Naive thymus-derived CD4-positive, alpha-beta T cell (primary cell): ENCODE measurements at regions not wholly inside any gene's neighbourhood (a gene's known extent, or its start where the extent isn't known, plus 50 kb on each side); places are given as distances from the start of the nearest gene placed in this dataset.
"Not testable (repeated sequence)": the region's sequence is repeated elsewhere in the genome, so short reads cannot be mapped to it uniquely, and the experiment has no call there.

Experiments used
- ATAC-seq: fragments of 150-1000 bp; cut with Tn5 transposase; 2 replicates; pipeline ENCODE4 v1.10.0; 2021; ENCODE audit warnings: mild to moderate bottlenecking, moderate library complexity
- CTCF ChIA-PET: fragments of 350-600 bp; sonication (Branson Sonifier 250); formaldehyde crosslinking; loops from one replicate; lab custom pipeline; 2021; ENCODE audit warnings: antibody characterized with exemption; lab: Charles Lee
- POLR2A ChIA-PET: fragments of 350-600 bp; sonication (Branson Sonifier 250); formaldehyde crosslinking; loops from one replicate; lab custom pipeline; 2021; ENCODE audit warnings: antibody characterized with exemption, inconsistent platforms; lab: Charles Lee
- DNase-seq, 9 donors: peaks; one replicate each; pipeline versions ENCODE4 v3.0.0 to v3.0.0-alpha.2; 2020 to 2022; ENCODE audit warnings: mixed read lengths in 1 of 9
- H3K27ac ChIP-seq: one replicate; pipeline ENCODE4 v1.7.0; 2013; ENCODE audit warnings: mild to moderate bottlenecking, low read depth, low read length, moderate library complexity
- H3K27me3 ChIP-seq, 2 donors: one replicate each; pipeline ENCODE4 v1.7.0; 2013; ENCODE audit warnings: low read length in 2 of 2, mild to moderate bottlenecking in 2 of 2, moderate library complexity in 2 of 2; ENCODE audit not compliant: control insufficient read depth in 2 of 2, insufficient read depth in 2 of 2
- H3K36me3 ChIP-seq, 3 experiments: 1 replicate in 2 of 3; 2 replicates in 1 of 3; pipeline ENCODE4 v1.7.0; 2013; ENCODE audit warnings: low read length in 3 of 3, mild to moderate bottlenecking in 3 of 3, moderate library complexity in 1 of 3; ENCODE audit not compliant: insufficient read depth in 3 of 3, control insufficient read depth in 2 of 3
- H3K4me1 ChIP-seq, 2 donors: one replicate each; pipeline ENCODE4 v1.7.0; 2013; ENCODE audit warnings: low read length in 2 of 2, mild to moderate bottlenecking in 2 of 2, moderate library complexity in 1 of 2; ENCODE audit not compliant: control insufficient read depth in 2 of 2, insufficient read depth in 2 of 2
- H3K4me3 ChIP-seq: 2 replicates; pipeline ENCODE4 v1.7.0; 2013; ENCODE audit warnings: mild to moderate bottlenecking, low read length
- H3K9me3 ChIP-seq, 3 experiments: 1 replicate in 2 of 3; 2 replicates in 1 of 3; pipeline ENCODE4 v1.7.0; 2013; ENCODE audit warnings: low read length in 3 of 3; ENCODE audit not compliant: control insufficient read depth in 2 of 3
- H3K27ac Mint-ChIP-seq, 9 donors: one replicate each; pipeline ENCODE4 v1.8.0; 2020 to 2022; ENCODE audit warnings: mixed read lengths in 9 of 9, mild to moderate bottlenecking in 8 of 9, moderate library complexity in 5 of 9, inconsistent platforms in 2 of 9
- H3K27me3 Mint-ChIP-seq, 5 donors: one replicate each; pipeline ENCODE4 v1.8.0; 2021 to 2022; ENCODE audit warnings: mixed read lengths in 5 of 5, mild to moderate bottlenecking in 1 of 5
- H3K36me3 Mint-ChIP-seq, 5 donors: one replicate each; pipeline ENCODE4 v1.8.0; 2020 to 2022; ENCODE audit warnings: mixed read lengths in 5 of 5, mild to moderate bottlenecking in 3 of 5, inconsistent platforms in 1 of 5
- H3K4me1 Mint-ChIP-seq, 7 donors: one replicate each; pipeline ENCODE4 v1.8.0; 2020 to 2022; ENCODE audit warnings: mixed read lengths in 7 of 7, mild to moderate bottlenecking in 3 of 7, inconsistent platforms in 1 of 7
- H3K4me3 Mint-ChIP-seq, 10 donors: one replicate each; pipeline ENCODE4 v1.8.0; 2020 to 2022; ENCODE audit warnings: mild to moderate bottlenecking in 10 of 10, mixed read lengths in 10 of 10, moderate library complexity in 6 of 10, inconsistent platforms in 2 of 10
- H3K9me3 Mint-ChIP-seq, 11 donors: one replicate each; pipeline ENCODE4 v1.8.0; 2020 to 2022; ENCODE audit warnings: mixed read lengths in 11 of 11, mild to moderate bottlenecking in 4 of 11, inconsistent platforms in 1 of 11, moderate library complexity in 1 of 11
- intact Hi-C, 2 donors: fragments of 100-400 bp; cut with micrococcal nuclease; formaldehyde crosslinking; loops; one replicate each; pipeline ENCODE4 v1.15.1; 2023

GRCh38 chr3:106112561-106112960 lies 243.7 kb upstream of the CBLB start:
- H3K27me3 ChIP-seq, POLR2A ChIA-PET, H3K4me3 Mint-ChIP-seq, H3K9me3 ChIP-seq, H3K4me1 ChIP-seq, H3K36me3 ChIP-seq, H3K4me3 ChIP-seq, DNase-seq, CTCF ChIA-PET, H3K27me3 Mint-ChIP-seq, ATAC-seq, intact Hi-C loops, H3K9me3 Mint-ChIP-seq, H3K36me3 Mint-ChIP-seq, H3K27ac ChIP-seq, H3K27ac Mint-ChIP-seq: not testable (repeated sequence)
- peaks cover 6 to 21% (median 13%) of the 10 kb centered on the region in 7 donors for H3K4me1 Mint-ChIP-seq

DNA sequence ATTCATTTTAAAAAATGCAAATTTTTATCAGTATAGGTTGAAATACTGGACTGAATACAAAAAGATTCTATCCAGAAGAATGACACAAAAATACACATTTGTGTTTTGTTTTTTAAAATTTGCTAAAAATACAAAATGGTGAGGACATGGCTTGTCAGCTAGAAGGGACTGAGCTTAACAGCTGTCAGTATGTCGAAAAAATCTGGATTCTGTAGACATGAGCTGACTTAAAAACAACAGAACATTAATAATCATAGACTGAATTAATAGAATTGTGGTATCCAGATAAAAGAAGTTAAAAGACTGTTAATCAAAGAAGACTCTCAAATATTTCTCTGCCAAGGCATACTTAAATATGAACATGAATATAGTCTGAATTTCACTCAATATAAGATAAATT lies 244.9 kb upstream of the CBLB start:
- POLR2A ChIA-PET: no interaction called here
- H3K36me3 ChIP-seq: no peaks in the 10 kb centered on the region
- H3K4me3 ChIP-seq: no peak overlapping the region
- Mint-ChIP-seq H3K27ac (no peak overlapping the region), H3K4me1 (peaks cover 3 to 14% (median 11%) of the 10 kb centered on the region in 7 donors), H3K36me3 (peaks cover 0 to 13% (median 0%) of the 10 kb centered on the region in 5 donors), H3K9me3 (peaks cover 0 to 15% (median 0%) of the 10 kb centered on the region in 11 donors), H3K27me3 (no peaks in the 10 kb centered on the region), H3K4me3 (no peak overlapping the region)
- no peak overlapping the region for H3K27ac ChIP-seq
- peaks cover 3 to 9% of the 10 kb centered on the region in 2 donors for H3K4me1 ChIP-seq
- no peak for ATAC-seq
- no peaks in the 10 kb centered on the region for H3K9me3 ChIP-seq
- no peak for DNase-seq
- CTCF ChIA-PET: no interaction called here
- intact Hi-C loops: no loop called here
- no peaks in the 10 kb centered on the region for H3K27me3 ChIP-seq

GRCh38 chr3:106114220-106114619 lies 245.4 kb upstream of the CBLB start:
- POLR2A ChIA-PET: no interaction called here
- no peak overlapping the region for H3K4me3 Mint-ChIP-seq
- H3K4me1 ChIP-seq: peaks cover 3 to 6% of the 10 kb centered on the region in 2 donors
- peaks cover 0 to 14% (median 7%) of the 10 kb centered on the region in 7 donors for H3K4me1 Mint-ChIP-seq
- H3K36me3 ChIP-seq: no peaks in the 10 kb centered on the region
- no peaks in the 10 kb centered on the region for H3K9me3 ChIP-seq
- H3K27me3 ChIP-seq: no peaks in the 10 kb centered on the region
- no peak overlapping the region for H3K4me3 ChIP-seq
- peaks cover 0 to 19% (median 0%) of the 10 kb centered on the region in 11 donors for H3K9me3 Mint-ChIP-seq
- no peak overlapping the region for H3K27ac Mint-ChIP-seq
- no peak overlapping the region for H3K27ac ChIP-seq
- no peaks in the 10 kb centered on the region for H3K27me3 Mint-ChIP-seq
- DNase-seq (no peak), ATAC-seq (no peak)
- H3K36me3 Mint-ChIP-seq: peaks cover 0 to 16% (median 0%) of the 10 kb centered on the region in 5 donors
- CTCF ChIA-PET: interaction anchor here (0.7 kb wide), 1 partner anchor 379 kb away, joined by 3 read pairs; no protein-coding TSS in a partner anchor
- intact Hi-C loops: no loop called here

- intact Hi-C loops: no loop called here
- POLR2A ChIA-PET: no interaction called here
- H3K4me3 Mint-ChIP-seq: no peak overlapping the region
- no peaks in the 10 kb centered on the region for H3K27me3 ChIP-seq
- no peaks in the 10 kb centered on the region for H3K36me3 ChIP-seq
- DNase-seq (no peak), ATAC-seq (no peak)
- H3K27ac ChIP-seq: no peak overlapping the region
- no peak overlapping the region for H3K27ac Mint-ChIP-seq
- H3K4me1 Mint-ChIP-seq: peaks cover 0 to 13% (median 5%) of the 10 kb centered on the region in 7 donors
- H3K9me3 ChIP-seq: no peaks in the 10 kb centered on the region
- peaks cover 0 to 20% (median 0%) of the 10 kb centered on the region in 5 donors for H3K36me3 Mint-ChIP-seq
- no peak overlapping the region for H3K4me3 ChIP-seq
- H3K27me3 Mint-ChIP-seq: no peaks in the 10 kb centered on the region
- no peaks in the 10 kb centered on the region for H3K4me1 ChIP-seq
- peaks cover 0 to 19% (median 0%) of the 10 kb centered on the region in 11 donors for H3K9me3 Mint-ChIP-seq
- CTCF ChIA-PET: interaction anchor here (0.7 kb wide), 1 partner anchor 378 kb away, joined by 3 read pairs; no protein-coding TSS in a partner anchor
Observed at GRCh38 chr3:106114848-106115247, 246.0 kb upstream of the CBLB start.

DNA sequence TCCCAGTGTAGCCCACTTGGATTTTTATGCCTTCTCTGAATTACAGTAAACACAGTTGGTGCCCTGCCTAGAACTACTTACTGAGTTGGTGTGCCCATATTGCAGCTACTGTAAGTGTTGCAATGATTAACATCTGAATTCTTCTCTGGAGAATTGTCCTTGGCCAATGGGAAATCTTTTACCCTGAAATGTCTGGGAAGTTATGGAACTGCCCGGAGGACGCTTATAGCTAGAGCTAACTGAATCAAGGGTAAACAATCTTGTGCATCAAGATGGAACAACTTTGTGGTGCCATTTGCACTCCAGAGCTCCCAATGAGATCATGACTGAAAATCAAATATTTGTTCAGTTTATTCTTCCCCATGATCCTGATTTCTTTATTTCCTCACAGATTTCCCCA lies 246.7 kb upstream of the CBLB start:
- Mint-ChIP-seq H3K9me3 (peaks cover 0 to 19% (median 0%) of the 10 kb centered on the region in 11 donors), H3K27ac (no peak overlapping the region), H3K27me3 (no peaks in the 10 kb centered on the region), H3K4me3 (no peak overlapping the region), H3K36me3 (peaks cover 0 to 21% (median 0%) of the 10 kb centered on the region in 5 donors), H3K4me1 (peaks cover 0 to 16% (median 9%) of the 10 kb centered on the region in 7 donors)
- DNase-seq (no peak), ATAC-seq (no peak)
- Histone ChIP-seq H3K27ac (no peak overlapping the region), H3K4me3 (no peak overlapping the region), H3K4me1 (no peaks in the 10 kb centered on the region), H3K9me3 (no peaks in the 10 kb centered on the region), H3K27me3 (no peaks in the 10 kb centered on the region), H3K36me3 (no peaks in the 10 kb centered on the region)
- intact Hi-C loops: no loop called here
- ChIA-PET CTCF (no interaction called here), POLR2A (no interaction called here)

DNA sequence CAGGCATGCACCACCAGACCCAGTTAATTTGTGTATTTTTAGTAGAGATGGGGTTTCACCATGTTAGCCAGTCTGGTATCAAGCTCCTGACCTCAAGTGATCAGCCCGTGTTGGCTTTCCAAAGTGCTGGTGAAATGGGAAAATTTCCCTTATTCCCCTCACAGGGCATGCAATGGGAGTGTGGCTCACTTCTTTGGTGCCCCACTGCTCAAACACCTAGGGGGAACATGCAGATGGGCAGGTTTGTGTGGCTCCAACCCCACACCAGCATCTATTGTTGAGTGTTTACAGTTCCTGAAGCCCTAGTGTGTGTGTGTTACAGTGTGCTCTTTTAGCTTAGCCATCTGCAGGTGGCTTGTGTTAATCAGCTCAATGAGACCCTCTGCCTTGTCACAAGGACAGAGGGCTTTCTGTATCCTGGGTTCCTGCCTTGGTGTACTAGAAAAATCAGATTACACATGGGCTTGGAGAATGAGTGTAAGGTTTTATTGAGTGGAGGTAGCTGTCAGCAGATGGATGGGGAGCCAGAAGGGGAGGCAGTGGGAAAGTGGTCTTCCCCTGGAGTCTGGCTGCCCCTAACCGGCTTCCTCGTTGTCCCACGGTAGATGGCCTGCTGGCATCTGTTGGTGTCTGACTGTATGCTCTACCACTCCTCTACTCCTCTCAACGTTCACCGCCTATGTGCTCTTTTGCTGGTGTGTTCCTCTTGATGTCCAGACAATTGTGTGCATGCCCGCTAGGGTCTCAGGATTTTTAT lies 248.1 kb upstream of the CBLB start:
- Histone ChIP-seq H3K36me3 (no peaks in the 10 kb centered on the region), H3K27me3 (no peaks in the 10 kb centered on the region), H3K4me3 (no peak overlapping the region), H3K9me3 (no peaks in the 10 kb centered on the region), H3K4me1 (no peaks in the 10 kb centered on the region), H3K27ac (no peak overlapping the region)
- ATAC-seq (no peak), DNase-seq (no peak)
- ChIA-PET POLR2A (no interaction called here), CTCF (no interaction called here)
- Mint-ChIP-seq H3K36me3 (peaks cover 0 to 22% (median 0%) of the 10 kb centered on the region in 5 donors), H3K4me3 (no peak overlapping the region), H3K4me1 (peaks cover 0 to 19% (median 10%) of the 10 kb centered on the region in 7 donors), H3K27ac (no peak overlapping the region), H3K9me3 (peaks cover 0 to 19% (median 0%) of the 10 kb centered on the region in 11 donors), H3K27me3 (no peaks in the 10 kb centered on the region)
- intact Hi-C loops: no loop called here

- POLR2A ChIA-PET: no interaction called here
- CTCF ChIA-PET: no interaction called here
- no peak overlapping the region for H3K27ac ChIP-seq
- Mint-ChIP-seq H3K9me3 (peaks cover 0 to 19% (median 0%) of the 10 kb centered on the region in 11 donors), H3K27me3 (no peaks in the 10 kb centered on the region), H3K4me3 (no peak overlapping the region), H3K27ac (no peak overlapping the region), H3K36me3 (peaks cover 0 to 25% (median 0%) of the 10 kb centered on the region in 5 donors), H3K4me1 (peaks cover 0 to 21% (median 10%) of the 10 kb centered on the region in 7 donors)
- no peak overlapping the region for H3K4me3 ChIP-seq
- H3K9me3 ChIP-seq: no peaks in the 10 kb centered on the region
- no peaks in the 10 kb centered on the region for H3K36me3 ChIP-seq
- no peaks in the 10 kb centered on the region for H3K27me3 ChIP-seq
- DNase-seq (no peak), ATAC-seq (no peak)
- intact Hi-C loops: no loop called here
- no peaks in the 10 kb centered on the region for H3K4me1 ChIP-seq
Observed at GRCh38 chr3:106117490-106117858, 248.7 kb upstream of the CBLB start.
